ENCODE measurements at regions not wholly inside any gene's neighbourhood (a gene's known extent, or its start where the extent isn't known, plus 50 kb on each side); places are given as distances from the start of the nearest gene placed in this dataset.

DNA sequence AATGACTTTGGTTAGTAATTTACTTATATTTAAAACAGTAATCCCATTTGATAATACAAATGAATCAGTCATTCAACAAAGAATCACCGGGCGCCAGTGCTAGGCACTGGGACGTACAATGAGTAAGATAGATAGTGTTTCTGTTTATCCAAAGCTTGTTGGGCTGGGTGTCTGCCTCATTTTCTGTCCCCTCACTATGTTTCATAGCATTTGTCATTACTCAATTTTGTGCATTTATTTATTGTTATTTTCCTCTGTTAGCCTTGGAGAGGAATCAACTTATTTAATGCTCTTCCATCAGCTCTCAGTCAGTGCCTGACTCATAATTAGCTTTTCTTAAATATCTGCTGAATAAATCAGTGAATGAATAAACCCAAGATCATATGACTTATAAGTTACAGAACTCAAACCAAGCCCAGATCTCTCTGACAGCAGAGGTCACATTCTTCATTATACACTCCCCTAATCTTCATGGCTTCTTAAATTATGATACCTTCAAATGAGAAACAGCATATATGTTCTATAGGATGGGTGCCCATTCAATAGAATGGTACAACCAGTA is 86.2 kb downstream of the TSPAN8 start:
- TF ChIP-seq, protein P1, sequence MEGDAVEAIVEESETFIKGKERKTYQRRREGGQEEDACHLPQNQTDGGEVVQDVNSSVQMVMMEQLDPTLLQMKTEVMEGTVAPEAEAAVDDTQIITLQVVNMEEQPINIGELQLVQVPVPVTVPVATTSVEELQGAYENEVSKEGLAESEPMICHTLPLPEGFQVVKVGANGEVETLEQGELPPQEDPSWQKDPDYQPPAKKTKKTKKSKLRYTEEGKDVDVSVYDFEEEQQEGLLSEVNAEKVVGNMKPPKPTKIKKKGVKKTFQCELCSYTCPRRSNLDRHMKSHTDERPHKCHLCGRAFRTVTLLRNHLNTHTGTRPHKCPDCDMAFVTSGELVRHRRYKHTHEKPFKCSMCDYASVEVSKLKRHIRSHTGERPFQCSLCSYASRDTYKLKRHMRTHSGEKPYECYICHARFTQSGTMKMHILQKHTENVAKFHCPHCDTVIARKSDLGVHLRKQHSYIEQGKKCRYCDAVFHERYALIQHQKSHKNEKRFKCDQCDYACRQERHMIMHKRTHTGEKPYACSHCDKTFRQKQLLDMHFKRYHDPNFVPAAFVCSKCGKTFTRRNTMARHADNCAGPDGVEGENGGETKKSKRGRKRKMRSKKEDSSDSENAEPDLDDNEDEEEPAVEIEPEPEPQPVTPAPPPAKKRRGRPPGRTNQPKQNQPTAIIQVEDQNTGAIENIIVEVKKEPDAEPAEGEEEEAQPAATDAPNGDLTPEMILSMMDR (IDR thresholded peaks at IDR 0.05; ENCODE audit: insufficient read depth, low read length, poor library complexity, severe bottlenecking): no peak
- no peak for DNase-seq (ENCODE audit: low read depth)
- Histone ChIP-seq H3K4me3 (ENCODE audit: low read depth, low read length) (no peak overlapping the region), H3K36me3 (ENCODE audit: control insufficient read depth, insufficient read depth, low read length) (no peaks in the 10 kb centered on the region), H3K27me3 (ENCODE audit: control insufficient read depth, insufficient read depth, low read length) (no peaks in the 10 kb centered on the region)

DNA sequence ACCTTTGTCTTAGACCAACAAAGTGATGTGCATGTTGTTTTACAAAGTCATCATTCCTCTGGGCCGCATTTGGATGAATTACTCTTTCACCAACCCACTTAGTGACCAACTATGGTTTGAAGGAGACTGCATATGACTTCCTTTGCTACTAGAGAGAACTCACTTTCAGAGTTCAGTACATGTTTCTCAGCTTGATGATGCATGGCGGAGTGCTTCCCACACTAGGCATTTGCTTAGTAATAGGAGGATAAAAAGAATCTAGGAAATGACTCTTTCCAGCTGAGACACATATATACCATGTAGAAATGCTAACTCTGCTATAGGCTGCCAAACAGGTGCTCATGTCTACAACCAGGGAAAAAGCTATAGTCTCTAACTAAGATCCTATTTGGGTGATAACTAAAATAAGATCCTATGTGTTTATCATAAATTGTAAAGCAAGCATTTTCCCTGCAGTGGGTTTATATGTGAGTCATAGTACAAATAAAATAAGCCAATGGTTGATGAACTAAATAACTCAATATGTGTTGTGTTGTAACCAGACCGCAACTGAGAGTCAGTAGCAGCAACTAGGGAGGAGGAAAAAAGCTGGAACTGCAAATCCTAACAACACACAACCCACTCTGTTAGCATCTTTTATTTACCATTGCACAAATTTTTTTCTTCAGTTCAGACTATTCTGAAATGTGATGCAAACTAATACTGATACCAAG is 87.2 kb downstream of the TSPAN8 start:
- no peaks in the 10 kb centered on the region for H3K36me3 ChIP-seq (ENCODE audit: control insufficient read depth, insufficient read depth, low read length)
- no peaks in the 10 kb centered on the region for H3K27me3 ChIP-seq (ENCODE audit: control insufficient read depth, insufficient read depth, low read length)
- H3K4me3 ChIP-seq (ENCODE audit: low read depth, low read length): no peak overlapping the region
- TF ChIP-seq, protein P1 (IDR thresholded peaks at IDR 0.05; ENCODE audit: insufficient read depth, low read length, poor library complexity, severe bottlenecking): no peak
- no peak for DNase-seq (ENCODE audit: low read depth)

DNA sequence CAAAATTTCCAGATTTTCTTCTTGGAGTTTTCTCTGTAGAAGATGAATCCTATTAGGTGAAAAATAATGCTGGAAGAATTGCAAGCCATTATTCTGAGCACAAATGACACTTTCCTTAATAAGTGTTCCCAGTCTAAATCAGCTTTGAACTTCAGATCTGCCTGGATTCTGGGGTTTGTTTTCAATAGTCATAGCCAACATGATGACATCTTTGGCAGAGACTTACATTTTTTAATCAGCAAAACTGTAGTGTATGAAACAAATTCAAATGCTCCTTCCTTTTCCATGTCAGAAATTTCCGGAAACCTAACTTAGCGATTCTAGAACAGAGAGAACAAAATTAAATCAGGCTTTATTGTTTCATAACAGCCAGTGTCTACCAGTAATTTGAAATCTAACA is 88.5 kb downstream of the TSPAN8 start:
- no peak for DNase-seq (ENCODE audit: low read depth)

DNA sequence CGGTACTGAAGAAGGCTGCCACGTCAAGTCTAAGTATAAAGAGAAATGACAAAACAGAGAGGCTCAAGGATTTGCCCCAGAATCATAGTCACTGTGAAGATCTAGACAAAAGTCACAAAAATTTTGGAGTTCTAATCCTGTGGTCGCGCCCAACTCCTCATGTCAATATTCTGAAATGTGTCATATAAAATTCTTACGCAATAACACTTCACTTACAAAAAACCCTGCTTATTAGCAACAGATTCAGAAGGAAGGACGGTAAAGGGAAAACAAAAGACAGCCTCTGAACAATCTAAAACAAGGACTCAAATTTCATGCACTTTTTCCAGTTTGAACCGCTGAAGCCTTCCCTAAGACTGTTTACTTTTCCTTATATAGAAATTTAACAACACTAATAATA is 94.7 kb downstream of the TSPAN8 start:
- no peaks in the 10 kb centered on the region for H3K36me3 ChIP-seq (ENCODE audit: control insufficient read depth, insufficient read depth, low read length)
- TF ChIP-seq, protein P1 (IDR thresholded peaks at IDR 0.05; ENCODE audit: insufficient read depth, low read length, poor library complexity, severe bottlenecking): no peak
- H3K4me3 ChIP-seq (ENCODE audit: low read depth, low read length): no peak overlapping the region
- H3K27me3 ChIP-seq (ENCODE audit: control insufficient read depth, insufficient read depth, low read length): no peaks in the 10 kb centered on the region
- no peak for DNase-seq (ENCODE audit: low read depth)

More for the DNA sequence above, 88.5 kb downstream of the TSPAN8 start:
- TF ChIP-seq, protein P1 (IDR thresholded peaks at IDR 0.05; ENCODE audit: insufficient read depth, low read length, poor library complexity, severe bottlenecking): no peak
- no peaks in the 10 kb centered on the region for H3K36me3 ChIP-seq (ENCODE audit: control insufficient read depth, insufficient read depth, low read length)
- no peaks in the 10 kb centered on the region for H3K27me3 ChIP-seq (ENCODE audit: control insufficient read depth, insufficient read depth, low read length)
- no peak overlapping the region for H3K4me3 ChIP-seq (ENCODE audit: low read depth, low read length)

DNA sequence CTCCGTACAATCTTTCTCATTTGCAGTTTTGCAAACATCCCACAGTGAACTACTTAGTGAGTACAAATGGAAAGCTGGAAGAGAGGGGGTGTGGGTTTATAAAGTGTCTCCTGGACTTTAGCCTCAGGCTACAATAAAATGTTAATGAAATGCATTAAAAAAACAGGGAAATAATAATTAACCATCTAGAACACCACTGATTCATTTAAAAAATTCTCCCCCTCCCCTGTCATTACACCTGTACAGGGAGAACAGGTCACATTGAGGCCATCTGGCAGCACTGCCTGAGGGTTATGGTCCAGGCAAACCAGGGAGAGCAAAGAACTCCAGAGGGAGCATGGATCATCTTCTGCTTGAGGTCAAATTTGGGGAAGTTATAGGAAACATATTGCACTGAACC is 96.3 kb downstream of the TSPAN8 start:
- Histone ChIP-seq H3K4me3 (ENCODE audit: low read depth, low read length) (no peak overlapping the region), H3K27me3 (ENCODE audit: control insufficient read depth, insufficient read depth, low read length) (no peaks in the 10 kb centered on the region), H3K36me3 (ENCODE audit: control insufficient read depth, insufficient read depth, low read length) (no peaks in the 10 kb centered on the region)
- no peak for DNase-seq (ENCODE audit: low read depth)
- TF ChIP-seq, protein P1 (IDR thresholded peaks at IDR 0.05; ENCODE audit: insufficient read depth, low read length, poor library complexity, severe bottlenecking): no peak

DNA sequence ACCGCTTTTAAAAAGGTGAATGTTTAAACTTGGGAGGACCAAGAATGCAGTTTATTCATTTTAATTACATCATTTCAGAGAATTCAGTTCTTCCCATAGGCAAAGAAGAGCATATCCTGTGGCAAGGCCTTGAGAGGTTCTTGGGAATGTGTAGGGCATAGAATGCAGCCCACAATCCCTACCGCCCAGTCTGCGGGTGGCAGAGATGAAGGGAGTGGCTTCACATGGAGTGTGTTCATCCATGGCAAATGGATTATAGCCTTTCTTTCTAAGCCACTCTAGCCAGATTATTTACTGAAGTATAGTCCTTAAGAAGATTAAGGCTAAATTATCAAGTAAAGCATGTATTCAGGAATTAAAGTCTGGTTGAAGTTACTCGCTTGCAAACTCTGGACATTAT is 97.4 kb downstream of the TSPAN8 start:
- no peaks in the 10 kb centered on the region for H3K27me3 ChIP-seq (ENCODE audit: control insufficient read depth, insufficient read depth, low read length)
- TF ChIP-seq, protein P1 (IDR thresholded peaks at IDR 0.05; ENCODE audit: insufficient read depth, low read length, poor library complexity, severe bottlenecking): no peak
- H3K4me3 ChIP-seq (ENCODE audit: low read depth, low read length): no peak overlapping the region
- no peaks in the 10 kb centered on the region for H3K36me3 ChIP-seq (ENCODE audit: control insufficient read depth, insufficient read depth, low read length)
- DNase-seq (ENCODE audit: low read depth): no peak
